G401.6 (cell line): ENCODE measurements at regions not wholly inside any gene's neighbourhood (a gene's known extent, or its start where the extent isn't known, plus 50 kb on each side); places are given as distances from the start of the nearest gene placed in this dataset.
"Not testable (repeated sequence)": the region's sequence is repeated elsewhere in the genome, so short reads cannot be mapped to it uniquely, and the experiment has no call there.

Source experiments
- FAIRE-seq: peaks from 2 replicates; lab custom pipeline; 2012; peaks lifted over from hg19 to GRCh38; lab: Jason Lieb, UNC

DNA sequence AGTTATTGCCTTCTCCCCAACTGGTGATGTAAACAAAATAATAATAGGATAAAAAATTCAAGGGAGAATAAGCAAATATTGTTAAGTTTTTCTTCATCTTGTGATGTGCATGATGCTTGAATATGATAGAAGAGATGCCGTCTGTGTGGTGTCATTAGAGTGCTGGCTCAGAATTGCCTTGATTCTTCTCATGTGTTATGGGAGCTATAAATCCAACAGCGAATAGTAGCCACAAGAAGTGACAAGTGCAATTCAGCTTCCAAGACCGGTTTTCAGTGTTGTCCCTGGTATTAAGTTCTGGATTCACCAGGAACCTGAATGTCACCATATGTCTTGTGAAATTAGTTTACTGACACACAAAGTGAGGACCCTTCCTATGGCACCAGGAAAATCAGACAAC lies 547.0 kb downstream of the NSUN3 start:
- FAIRE-seq: no peak

- FAIRE-seq: no peak
Observed at GRCh38 chr3:94611596-94611995, 548.7 kb downstream of the NSUN3 start.

- no peak for FAIRE-seq
Observed at GRCh38 chr3:94612631-94613030, 549.8 kb downstream of the NSUN3 start.

- FAIRE-seq: no peak
Observed at GRCh38 chr3:94614192-94614591, 551.3 kb downstream of the NSUN3 start.

DNA sequence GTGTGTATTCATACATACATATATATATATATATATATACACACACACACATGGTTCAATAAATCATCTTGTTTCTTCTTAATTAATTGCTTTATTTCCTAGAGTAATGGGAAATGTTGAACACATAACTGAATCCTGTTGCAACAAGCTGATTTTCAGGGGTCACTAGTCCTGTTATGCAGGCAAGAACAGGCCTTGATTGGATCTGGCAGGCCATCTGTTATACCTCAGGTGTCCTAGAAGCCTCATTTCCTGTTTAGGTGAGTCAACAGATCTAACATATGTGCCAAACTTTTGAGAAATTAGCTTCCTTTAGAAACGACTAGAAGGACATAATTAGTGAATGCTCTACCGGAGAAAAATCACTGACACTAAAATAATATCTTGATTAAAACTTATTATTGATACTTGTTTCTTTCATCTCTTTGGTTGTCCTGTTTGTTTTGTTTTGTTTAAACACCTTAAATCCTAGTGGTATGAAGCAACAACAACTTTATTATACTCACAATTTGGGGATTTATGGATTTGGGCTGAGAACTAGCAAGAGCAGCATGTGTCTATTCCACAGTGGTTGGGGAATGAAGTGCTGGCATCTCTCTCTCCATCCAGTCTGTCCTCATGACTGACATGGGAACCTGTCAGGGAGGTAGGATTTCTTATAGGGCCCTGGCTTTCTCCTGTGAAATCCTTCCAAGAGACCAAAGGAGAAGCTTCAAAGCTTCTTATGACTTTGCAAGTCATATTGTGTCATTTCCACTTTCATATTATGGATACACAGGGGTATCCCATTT lies 552.6 kb downstream of the NSUN3 start:
- FAIRE-seq: no peak

- no peak for FAIRE-seq
Observed at GRCh38 chr3:94616833-94617232, 554.0 kb downstream of the NSUN3 start.

GRCh38 chr3:94617312-94617711 lies 554.5 kb downstream of the NSUN3 start:
- FAIRE-seq: no peak

DNA sequence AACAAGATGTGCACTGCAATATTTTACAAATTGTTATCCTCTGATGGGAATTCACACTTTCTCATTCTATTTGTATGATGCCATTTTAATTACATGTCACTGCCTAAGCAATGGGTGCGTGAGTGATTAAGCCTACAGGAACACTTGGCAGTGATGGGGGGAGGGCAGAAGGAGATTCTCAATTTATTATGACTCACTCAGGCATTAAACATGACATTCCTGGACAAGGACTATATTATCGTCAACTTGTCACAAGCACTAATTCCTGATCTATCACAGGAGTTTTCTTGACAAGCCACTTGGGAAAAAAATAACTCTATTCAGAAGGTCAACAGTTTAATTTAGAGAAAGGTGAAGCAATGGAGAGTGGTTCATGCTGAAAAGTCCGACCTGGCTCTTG lies 556.8 kb downstream of the NSUN3 start:
- no peak for FAIRE-seq

GRCh38 chr3:94626573-94626972 lies 563.7 kb downstream of the NSUN3 start:
- FAIRE-seq: no peak

DNA sequence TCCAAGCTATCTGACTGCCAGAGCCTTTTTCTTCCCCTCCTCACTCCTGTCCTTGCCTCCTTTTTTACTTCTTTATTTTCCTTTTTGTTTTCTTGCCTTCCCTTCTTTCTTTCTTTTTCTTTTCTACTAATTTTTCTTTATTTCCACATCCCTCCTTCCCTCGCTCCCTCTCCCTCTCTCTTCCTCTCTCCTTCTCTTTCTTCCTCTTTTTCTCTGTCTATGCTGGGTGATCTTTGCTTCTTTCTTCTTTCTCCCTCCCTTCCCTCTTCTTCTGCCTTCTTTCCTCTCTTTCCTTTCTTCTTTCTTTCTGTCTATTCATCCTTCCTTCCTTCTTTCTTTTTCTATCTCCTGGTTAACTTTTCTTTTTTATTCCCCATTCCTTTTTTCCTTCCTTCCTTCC lies 564.8 kb downstream of the NSUN3 start:
- no peak for FAIRE-seq

DNA sequence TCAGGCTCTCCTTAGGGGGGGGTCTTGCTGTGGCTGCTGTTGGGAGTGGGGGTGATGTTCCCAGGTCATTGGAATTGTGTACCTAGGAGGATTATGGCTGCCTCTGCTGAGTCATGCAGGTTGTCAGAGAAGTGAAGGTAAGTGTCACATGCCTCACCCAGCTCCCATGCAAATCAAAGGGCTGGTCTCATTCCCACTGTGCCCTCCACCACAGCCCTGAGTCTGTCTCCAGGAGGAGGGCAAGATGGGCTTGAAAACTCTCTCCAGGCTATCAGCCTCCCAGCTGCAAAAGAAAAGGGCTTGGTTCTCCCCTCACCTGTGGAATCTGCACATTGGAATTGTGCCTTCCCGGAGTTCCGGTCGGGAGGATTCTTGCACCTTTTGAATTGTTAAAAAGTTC lies 580.5 kb downstream of the NSUN3 start:
- FAIRE-seq: no peak

DNA sequence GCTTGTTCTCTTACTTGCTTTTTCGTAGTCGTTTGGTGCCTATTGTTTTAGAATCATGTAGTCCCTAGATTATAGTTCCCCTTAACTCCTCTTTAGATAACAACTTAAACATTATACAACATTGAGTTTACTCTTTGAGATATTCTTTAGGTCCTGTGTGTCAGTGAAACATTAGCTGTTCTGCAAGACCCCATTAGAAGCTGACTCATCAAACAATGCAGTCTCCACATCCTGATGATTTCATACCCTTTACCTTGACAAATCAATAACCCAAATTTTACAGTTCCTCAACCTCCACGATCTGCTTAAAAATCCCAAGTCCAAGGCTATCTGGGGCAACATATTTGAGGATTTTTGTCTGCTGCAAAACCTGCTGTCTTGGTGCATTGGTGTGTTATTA lies 582.9 kb downstream of the NSUN3 start:
- FAIRE-seq: no peak

GRCh38 chr3:94647131-94647530 lies 584.3 kb downstream of the NSUN3 start:
- FAIRE-seq: no peak

DNA sequence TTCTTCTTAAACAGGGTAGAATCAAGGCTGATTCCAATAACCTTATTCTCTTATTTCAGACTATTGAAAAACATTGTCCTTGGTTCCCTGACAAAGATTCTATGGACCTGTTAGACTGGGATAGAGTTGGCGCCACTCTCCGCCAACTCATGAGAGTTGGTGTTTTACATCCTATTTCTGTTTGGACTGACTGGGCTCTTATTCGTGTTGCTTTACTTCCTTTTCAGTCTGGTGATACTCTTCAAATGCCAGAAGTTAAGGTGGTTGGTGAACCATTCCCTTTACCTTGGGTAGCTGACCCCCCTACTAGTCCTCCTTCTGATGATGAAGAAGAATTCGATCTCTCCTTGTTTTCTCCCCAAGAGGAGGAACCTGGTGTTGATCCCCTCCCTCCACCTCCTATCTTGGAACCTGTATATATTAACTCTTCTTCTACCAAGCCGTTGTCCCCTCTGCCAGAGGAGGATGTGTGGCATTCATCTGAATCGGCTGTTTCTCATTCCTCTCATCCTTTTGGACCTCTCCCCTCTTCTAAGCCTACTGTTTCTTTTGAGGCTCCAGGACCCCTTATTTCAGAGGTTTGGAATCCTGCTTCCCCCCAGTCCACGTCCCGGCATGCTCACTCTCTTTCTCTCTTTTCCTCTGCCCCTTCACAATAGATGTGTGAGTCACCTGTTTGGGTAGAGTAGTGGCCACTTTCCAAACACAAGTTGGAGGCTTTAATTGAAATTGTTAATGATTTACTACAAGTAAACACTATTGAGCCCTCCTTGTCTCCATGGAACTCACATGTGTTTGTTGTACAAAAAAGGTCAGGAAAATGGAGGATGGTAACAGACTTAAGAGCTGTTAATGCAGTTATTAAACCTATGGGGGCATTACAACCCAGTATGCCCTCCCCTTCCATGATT lies 585.7 kb downstream of the NSUN3 start:
- FAIRE-seq: not testable (repeated sequence)

GRCh38 chr3:94654096-94654495 lies 591.2 kb downstream of the NSUN3 start:
- FAIRE-seq: no peak

DNA sequence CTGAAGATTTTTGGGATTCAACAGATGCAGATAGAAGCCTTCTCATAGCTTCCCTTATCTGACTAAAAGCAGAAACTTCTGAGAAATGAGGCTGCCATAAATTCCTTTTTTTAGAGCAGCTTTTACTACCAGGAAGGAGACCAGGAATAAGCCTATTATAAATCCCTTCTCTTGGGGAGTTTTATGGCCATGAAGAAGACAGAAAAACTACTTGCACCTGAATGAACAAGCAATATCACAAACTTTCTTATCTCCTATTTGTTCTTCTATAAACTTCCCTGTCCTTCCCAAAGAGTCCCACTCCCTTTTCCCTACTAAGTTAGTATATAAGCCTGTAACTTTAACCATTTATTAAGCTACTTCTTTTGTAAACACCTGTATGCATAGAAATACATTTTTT lies 603.1 kb downstream of the NSUN3 start:
- no peak for FAIRE-seq

DNA sequence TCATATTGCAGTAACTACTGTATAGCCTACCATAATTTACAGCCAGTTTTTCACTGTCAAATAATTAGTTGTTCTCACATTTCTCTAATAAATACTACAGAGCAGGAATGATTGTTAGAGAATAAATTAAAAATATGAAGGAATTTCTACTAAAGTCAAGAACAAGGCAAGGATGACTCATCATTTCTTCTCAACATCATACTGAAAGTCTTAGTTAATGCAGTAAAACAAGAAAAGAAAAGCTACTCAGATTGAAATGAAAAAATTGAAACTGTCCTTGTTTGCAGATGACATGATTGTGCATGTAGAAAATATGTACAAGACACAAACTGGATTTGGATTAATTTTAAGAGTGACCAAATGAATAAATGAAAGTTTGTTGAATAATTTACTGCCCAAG lies 608.2 kb downstream of the NSUN3 start:
- no peak for FAIRE-seq

DNA sequence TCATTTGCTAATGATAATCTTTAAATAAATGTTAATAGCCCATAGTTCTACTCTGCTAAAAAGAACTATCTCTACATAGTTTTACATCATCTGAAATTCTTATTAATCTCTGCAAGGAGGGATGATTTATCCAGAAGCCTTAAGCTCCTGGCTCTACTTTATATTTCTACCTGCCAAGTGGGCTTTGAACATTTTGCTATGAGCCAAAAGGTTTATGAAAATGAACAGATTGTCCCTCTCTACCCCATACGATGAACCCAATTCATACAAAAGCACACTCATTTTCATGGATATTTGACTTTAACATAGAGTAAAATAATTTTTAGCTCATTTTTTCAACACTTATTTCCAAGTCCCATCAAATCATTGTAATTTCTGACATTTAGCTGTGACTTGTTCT lies 611.0 kb downstream of the NSUN3 start:
- no peak for FAIRE-seq

GRCh38 chr3:94686208-94686607 lies 623.3 kb downstream of the NSUN3 start:
- FAIRE-seq: no peak

DNA sequence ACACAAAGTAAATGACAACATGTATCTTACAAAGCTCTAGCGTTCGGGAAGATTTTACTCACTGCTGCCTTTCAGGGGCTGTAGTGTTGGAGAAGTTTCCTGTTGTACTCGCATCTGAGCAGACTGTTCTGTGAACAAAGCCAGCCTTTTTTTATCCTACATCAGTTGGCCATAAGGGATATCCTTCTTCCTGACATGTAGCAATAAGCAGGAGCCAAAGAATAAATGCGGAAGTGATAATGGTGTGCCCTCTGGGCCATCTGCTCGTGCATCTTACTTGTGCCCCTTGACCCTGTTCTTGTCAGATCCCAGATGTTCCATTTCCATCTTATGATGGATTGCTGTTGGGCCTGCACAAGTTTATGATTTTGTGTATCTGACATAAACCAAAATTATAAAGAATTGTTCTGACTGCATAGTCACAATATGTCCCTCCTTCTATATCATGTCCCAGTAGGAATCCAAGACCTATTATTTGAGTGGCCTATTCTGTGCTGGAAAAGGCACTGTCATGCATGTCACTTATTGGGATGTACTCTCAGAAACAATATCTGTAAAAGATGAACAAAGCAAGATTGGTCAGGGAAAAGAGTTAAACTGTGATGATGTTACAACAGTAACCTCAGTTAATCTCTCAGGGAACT lies 631.3 kb downstream of the NSUN3 start:
- FAIRE-seq: no peak

DNA sequence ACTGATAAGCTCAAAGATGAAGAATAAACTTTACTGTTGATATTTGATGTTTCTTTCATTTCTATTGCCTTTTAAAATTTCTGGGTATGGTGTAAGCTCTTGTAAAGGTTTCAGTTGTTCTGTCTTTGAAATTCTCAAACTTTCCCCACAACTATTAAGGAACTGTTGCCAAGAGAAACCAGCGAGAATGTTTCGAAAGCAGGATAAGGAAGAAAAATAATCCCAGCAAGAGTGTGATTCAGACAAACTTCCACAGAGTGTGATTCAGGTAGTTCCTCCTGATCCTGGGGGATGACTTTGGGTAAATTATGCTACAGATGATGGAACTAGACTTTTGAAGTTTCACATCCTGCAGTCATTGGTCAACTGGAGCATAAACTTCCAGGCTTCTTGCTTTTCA lies 632.0 kb downstream of the NSUN3 start:
- FAIRE-seq: no peak

- no peak for FAIRE-seq
Observed at GRCh38 chr3:94704467-94704866, 641.6 kb downstream of the NSUN3 start.

DNA sequence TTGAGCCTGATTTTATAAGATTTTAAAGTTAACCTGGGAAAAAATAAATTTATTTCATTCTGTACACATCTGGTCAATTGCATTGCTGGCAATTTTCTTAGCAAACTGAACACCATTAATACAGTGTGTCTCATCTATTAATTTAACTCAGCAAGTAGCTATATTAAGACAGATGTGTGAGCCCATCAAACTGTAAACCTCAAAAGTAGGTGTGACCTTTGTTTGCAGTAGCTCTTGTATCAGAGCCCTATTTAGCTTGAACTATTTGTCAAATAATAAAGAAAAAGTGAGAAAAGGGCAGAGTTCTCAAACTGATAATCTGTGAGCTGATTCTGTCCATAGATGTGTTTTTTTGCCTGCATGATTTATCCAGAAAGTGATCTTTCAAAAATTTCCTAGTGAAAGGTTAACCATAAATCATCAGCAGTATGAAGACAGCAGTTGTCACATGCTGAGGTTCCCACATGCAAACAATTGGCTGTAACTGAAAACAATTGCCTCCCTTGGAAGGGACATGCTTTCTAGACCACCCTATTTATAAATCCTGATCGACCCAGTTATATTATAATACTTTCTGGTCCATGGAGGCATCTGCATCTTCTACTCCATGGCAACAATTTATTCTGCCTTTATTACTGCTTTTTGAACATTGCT lies 646.5 kb downstream of the NSUN3 start:
- no peak for FAIRE-seq
